A172 (cell line): ENCODE measurements at regions not wholly inside any gene's neighbourhood (a gene's known extent, or its start where the extent isn't known, plus 50 kb on each side); places are given as distances from the start of the nearest gene placed in this dataset.

Experiments
- DNase-seq: peaks from one replicate; pipeline ENCODE4 v3.0.0-alpha.2; 2015; ENCODE audit warnings: low spot score

DNA sequence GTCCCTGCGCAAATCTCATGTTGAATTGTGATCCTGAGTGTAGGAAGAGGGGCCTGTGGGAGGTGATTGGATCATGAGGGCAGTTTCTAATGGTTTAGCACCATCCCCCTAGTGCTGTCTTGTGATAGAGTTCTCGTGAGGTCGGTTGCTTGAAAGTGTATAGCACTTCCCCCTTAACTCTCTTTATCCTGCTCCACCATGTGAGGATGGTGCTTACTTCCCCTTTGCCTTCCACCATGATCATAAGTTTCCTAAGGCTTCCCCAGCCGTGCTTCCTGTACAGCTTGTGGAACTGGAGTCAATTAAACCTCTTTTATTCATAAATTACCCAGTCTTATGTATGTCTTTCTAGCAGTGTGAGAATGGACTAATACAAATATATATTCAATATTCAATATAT is 303.7 kb upstream of the SEL1L start:
- no peak for DNase-seq

DNA sequence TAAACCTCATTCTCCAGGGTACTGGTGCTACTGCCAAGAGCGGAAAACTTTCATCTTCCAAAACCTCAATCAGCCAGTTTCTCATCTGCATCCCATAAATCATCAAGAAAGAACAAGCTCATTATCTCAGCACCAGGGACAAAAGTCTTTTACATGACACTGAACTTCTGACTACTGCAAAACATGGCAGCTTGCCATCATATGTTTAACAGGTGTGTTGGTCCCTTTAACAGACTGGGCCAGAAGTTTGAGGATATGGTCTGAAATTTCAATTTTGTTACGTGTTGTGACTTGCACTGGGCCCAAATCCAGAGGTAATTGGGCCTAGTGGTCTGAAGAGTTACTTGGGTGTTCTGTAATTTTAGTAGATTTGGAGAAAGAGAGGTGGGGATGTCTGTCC is 305.4 kb upstream of the SEL1L start:
- no peak for DNase-seq

DNA sequence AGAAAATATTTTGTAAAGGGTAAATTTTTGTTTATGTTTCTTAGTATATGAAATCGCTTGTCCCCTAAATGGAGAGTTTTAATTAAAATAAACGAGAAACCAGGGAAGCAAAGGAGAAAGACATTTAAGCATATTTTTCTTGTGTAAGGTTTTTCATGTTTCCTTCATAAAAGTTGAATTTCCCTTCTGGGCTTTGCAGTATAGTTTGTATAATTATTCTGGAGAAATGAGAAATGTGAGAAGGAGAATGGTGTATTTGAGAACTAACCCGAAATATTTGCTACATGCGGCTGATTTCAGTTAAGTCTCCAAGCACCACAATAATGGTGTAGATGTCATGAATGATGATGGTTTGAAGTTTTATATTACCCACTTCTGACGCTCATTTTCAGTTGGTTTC is 307.7 kb upstream of the SEL1L start:
- no peak for DNase-seq

DNA sequence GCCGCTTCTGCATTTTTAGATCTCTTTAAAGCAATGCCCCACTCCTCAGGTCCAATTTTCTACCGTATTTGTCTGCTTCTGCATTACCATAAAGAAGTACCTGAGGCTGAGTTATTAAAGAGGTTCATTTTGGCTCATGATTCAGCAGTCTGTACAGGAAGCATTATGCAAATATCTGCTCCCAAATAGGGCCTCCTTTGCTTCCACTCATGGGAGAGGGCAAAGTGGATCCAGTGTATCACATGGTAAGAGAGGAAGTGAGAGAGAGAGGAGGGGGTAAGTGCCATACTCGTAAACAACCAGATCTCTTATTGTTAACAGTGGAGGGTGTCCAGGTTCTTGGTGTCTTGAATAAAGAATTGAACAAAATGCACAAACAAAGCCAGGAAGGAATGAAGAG is 316.1 kb upstream of the SEL1L start:
- no peak for DNase-seq

DNA sequence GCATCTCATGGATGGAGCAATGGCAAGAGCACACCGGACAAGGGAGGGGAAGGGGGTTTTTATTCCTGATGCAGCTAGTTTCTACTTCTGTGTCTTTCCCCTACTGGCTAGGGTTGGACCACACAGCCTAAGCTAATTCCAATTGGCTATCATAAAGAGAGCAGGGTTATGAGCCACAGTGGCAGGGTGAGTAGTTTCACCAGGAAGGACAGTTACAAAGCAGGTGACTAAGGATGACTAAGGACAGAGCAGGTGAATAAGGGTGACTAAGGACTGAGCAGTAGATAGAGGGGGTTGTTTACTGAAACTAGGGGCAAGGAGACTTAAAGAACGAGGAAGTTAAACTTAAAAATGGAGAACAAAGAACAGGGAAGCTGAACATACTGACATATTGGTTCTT is 321.4 kb upstream of the SEL1L start:
- no peak for DNase-seq

DNA sequence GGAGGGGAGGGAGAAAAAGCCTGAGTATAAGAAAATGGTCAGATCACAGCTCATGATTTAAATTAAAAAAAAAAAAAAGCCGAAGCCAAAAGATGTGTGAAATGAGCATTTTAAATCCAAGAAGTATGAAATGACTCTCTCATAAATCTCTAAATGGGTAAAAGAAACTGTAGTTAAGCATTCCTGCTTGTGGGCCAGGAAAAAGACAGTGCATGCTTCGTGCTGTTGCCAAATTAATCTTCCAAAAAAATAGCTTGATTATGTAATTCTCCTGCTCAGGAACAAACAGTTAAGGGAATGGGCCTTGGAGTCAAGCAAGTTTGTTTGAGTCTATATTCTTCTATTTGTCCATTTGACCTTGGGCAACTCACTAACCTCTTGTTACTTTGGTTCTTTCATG is 325.4 kb upstream of the SEL1L start:
- no peak for DNase-seq

DNA sequence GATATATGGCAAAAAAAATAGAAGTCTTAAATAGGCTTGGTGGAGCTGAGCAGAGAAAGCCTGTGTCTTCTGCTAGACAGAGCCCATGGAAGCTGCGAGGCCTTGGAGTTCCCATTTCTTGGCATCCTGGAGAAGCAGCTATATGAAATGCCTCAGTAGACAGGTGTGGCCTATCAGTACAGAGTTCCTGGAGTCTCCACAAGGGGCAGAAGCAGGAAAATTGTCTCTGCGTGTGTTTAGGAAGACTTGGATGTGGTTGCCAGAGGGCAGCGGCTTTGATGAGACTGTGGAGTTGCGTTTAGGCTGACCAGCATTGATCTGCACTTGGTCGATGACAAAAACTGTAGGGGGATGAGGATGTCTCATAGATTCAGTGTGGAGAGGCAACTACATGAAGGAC is 334.5 kb upstream of the SEL1L start:
- DNase-seq = no peak

DNA sequence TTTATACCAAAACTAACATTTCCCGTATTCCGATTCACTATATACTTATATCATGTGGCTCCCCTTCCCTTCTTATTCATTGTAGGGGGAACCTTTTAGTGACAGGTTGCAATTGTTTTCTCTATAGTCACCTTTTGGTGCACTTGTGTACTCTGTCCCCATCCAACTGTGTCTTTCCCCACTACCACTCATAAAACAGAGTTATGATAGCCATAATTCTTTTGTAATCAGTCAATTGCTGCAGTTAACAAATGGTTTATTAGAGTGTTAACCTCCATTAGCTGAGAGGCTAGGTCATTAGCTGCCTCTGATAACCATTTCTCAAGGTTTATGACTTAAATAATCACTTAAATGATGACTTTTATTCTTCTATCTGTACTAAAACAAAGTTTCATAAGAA is 338.1 kb upstream of the SEL1L start:
- no peak for DNase-seq

DNA sequence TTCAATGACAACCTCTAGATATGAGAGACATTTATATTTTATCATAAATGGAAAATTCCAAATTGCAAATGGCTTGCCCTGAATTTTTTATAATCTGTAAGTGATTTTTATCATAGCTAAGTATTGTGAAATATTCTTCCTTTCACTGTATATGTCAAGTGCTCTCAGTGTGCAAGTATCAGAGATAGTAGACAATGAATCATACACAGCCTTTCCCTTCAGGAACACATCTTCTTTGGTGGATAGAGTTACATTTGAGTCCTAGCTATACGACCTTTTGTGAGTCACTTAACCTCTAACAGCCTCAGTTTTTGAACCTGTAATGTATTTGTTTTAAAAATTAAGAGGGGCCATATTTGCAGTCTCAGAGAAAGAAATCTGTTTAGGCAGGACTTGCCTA is 350.7 kb upstream of the SEL1L start:
- no peak for DNase-seq

DNA sequence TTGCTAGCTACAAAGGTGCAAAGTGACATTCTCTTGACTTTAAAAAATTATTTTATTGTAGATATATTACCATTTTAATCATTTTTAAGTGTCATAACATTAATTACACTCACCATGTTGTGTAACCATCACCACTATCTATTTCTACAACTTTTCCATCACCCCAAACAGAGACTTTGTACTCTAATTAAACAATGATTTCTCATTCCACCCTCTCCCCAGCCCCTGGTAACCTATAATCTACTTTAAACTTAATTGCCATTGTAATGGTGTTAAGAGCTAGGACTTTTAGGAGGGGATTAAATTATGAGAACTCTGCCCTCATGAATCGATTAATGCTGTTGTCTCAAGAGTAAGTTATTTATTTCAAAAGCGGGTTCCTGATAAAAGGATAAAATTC is 352.9 kb upstream of the SEL1L start:
- DNase-seq = no peak

DNA sequence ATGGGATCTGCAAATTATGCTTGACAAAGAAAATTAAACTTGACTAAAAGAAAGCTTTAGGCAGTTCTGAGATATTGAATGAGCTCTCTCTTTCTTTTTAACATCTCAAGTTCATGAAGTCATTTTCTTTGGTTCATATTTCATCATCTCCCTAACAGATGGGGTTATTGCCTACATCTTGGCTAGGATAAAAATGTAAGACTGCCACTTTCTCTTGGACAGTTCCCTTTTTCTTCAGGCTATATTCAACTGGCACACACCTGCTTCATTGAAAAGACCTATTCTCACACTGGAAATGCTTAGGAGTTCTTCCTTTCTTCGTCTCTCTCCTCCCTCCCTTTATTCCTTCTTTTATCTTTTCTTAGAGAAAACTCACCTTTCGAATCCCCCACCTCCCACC is 355.9 kb upstream of the SEL1L start:
- no peak for DNase-seq

DNA sequence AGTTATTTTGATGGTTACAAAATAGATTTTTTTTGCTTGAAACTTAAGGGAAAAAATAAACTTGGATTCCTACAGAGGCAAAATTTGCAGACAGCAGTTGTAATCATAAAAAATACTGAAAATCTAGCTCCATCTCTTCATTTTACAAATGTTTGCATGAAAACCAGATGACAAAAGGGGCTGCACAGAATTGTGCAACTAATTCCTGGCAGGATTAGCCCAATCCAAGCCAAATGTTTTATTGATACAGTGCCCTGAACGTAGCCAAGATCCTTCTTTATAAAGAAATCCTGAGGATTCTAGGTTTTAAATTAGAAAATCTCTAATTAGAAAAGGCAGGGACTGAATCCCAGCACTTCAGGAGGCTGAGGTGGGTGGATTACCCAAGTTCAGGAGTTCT is 356.4 kb upstream of the SEL1L start:
- no peak for DNase-seq

DNA sequence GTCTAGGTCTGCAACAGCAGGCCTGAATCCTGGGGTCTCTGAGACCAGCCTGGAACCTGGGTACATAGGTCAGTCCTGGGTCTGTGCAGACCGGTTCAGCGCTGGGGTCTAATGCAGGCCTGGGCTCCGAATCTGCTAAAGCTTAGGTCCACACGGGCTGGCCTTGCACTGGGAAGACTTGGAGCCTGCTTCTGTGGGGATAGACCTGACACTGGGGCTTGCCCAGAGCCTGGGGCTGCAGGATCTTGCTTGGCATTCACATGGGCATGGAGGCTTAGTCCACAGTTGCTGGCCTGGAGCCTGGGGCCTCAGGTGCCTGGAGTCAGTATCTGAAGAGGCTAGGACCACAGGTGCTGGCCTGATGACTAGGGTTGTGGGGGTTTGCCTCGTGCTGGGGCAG is 369.8 kb upstream of the SEL1L start:
- no peak for DNase-seq

DNA sequence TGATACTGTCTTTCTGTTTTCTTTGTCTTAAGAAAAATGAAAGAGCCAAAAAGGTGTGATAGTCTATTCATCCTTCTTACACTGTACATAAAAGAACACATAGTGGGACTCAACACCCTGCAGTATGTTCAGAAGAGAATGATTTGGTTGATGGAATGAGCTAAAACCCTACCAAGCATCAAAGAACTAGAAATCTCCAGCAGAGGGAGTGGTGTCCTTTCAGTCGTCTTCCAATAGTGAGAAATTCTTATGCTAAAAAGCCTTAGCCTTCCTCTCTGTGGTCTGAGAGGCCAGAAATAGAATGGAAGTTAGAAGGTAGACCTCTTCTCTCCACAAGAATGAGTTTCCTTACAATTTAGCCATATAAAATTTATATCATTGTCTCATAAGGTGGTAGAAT is 393.4 kb upstream of the SEL1L start:
- no peak for DNase-seq

DNA sequence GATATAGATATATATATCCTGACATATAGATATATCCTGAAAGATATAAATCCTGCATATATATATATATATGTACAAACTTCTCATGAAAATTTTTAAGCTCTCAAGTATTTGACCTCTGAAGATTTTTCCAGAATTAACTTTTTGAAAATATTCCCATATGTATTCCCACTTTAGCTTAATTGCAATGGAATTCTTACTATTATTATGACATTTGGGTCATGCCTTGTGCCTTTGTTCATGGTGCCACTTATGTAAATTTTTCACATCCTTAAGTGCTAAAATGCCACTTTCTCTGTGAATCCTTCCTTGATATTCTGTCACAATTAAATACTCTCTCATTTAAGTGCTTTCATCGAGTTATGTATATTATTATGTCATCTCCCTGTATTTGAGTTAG is 398.2 kb upstream of the SEL1L start:
- DNase-seq = no peak

DNA sequence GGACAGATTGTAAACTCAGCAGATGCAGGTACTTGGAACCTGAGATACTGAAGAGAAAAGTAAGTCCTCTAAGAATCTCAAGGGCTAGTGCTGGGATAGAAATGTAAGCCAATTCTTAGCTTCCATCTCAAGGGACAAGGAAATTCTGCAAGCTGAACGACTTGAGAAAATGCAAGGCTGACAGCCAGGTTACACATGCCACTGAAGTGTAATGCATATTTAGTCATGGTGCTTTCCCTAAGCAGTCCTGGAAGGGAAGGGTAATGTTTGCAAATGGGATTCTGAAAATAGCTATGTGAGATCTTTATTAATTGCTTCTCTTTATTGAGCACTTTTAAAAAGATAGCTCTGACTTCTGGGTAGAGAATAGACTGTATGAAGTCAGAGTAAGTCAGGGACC is 402.7 kb upstream of the SEL1L start:
- no peak for DNase-seq

DNA sequence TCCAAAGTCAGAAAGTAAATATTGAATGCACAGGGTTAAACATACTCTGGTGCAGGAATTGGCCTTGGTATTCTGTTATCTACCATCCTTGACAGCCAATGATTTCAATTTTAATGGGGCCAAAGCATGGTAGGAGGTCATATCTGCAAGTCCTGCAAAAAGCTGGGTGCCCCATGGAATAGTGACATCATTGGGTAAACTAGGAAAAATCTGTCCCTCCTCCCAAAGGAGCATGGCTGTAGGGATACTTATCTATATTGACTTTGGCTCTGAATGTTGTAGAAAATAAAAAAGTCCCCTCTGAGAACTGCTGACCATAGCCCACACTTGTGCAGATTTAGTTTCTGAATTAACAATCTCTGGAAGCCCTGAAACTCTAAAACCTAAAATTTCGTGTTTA is 403.2 kb upstream of the SEL1L start:
- no peak for DNase-seq

DNA sequence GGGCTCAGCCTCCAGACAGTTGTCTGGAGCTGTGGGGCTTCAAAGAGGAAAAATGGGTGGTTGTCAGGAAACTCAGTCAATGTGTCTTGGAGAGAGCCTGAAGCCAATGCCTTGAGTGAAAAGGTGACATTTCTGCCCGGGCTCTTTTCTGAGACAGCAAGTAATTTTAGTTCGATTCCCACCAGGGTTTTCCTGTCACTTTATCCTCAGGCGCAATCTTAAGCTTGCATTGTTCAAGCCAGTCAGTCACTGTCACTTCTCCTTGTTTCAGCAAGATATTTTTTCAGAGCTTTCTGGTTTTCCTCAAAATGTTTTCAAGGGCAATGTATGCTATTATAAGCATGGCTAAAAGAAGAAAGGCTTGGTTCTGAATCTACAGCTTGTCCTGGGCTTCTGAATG is 404.7 kb upstream of the SEL1L start:
- DNase-seq = no peak

DNA sequence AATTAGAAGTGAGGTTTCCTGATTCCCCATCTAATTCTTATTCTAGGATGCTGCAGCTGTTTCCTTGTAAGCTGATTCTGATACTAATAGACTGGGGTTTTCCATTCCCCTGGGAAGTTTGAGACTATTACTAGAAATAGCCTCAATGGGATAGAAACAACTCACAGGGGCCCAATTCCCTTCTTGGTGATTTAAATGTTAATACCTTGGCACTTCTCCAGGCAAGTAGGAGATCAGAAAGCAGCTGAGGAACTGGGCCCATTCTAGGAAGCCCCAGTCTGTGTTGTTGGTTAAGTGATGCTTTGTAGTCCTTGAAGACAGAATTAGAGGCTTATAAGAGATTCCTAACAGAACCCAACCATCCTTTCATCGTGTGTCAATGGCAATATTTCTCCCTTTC is 407.0 kb upstream of the SEL1L start:
- no peak for DNase-seq

DNA sequence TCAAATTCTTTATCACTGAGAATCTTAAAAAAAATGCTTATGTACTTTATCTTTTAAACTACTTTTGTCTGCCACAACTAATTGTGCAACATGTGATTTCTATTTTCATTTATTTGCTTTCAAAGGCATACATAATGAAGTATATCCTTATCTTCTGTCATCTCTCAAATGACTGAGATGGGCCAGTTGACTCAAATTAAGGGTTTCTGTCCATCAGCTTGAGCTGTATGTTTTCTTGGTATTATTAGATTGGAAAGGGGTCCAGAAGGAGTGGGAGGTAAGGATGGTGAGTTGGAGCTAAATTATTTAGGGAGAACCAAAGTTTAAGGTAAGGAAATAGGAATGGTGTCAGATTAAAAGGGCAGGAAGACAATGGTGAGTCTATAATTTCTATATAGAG is 408.4 kb upstream of the SEL1L start:
- no peak for DNase-seq

DNA sequence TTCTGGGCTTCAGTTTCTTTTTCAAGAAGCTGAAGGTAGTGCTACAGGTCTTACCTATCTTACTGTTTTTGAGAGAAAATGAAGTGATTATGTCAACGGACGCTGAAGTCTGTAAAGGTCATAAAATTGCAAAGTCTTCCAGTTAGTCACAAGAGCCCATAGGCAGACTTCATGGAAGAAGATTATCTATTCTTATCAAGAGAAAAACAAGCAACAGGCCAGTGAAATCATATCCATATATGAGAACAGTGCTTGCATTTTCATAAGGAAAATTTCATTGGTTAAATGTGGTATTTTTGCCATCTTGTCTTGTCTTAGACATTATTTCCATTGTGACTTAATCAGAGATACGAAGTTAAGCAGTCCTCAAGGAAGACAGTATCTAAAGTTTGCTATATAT is 412.7 kb upstream of the SEL1L start:
- no peak for DNase-seq

DNA sequence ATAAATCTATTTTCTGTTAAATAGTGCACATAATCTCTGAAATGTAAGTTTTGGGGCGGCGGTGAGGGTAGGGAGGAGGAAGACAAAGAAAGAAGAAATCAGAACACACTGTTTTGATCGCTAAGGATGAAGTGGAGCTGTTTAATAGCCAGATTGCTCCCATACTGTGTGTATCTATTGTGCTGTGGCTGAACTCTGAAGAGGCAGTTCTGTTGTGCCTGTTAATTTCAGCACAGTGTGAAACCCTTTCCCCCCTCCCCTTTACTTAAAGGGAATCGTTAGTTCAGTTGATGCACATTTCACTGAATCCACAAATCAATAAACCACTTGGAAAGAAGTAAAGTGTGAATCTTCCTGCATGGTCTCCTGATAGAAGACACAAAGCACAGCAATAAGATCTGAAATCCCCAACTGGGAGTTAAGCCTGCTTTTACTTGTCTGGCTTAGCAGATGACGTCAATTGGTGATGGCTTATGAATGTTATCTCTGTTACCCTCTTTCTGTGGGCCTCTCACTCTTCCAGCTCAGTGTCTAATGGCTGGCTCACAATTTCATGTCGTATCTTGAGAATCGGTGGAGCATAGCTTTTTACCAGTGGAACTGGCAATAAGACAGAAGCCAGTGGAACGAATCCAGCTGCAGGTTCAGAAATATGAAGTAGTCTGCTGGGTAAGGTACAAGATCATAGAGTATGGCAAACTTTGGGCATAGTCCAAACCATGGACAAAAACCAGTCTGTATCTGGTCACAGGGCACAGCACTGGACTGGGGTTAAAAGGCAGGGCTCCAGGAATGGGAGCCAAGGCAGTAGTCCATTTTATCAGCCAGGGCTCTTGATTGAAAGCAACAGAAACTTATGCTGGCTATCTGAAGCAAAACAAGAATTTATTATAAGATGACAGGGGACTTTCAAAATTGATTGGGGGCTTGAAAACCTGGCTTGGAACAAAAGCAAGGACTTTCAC is 413.5 kb upstream of the SEL1L start:
- DNase-seq = no peak

DNA sequence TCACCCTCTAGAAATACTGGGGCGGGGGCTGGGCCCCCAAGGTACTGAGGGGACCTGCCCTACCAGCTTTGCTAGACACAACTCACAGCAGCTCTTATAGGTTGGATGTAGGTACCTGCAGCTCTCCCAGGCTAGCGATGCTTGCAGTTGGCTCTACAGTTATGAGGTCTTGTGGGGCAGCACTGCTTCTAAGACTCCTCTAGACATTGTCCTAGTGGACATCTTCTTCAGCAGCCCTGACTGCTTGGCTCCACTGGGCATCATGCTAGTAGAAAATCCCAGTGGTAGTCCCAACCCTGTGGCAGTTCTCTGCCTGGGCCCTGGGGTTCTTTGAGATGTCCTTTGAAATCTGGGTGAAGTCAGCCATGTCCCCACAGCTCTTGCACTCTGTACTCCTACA is 419.3 kb upstream of the SEL1L start:
- DNase-seq = no peak

DNA sequence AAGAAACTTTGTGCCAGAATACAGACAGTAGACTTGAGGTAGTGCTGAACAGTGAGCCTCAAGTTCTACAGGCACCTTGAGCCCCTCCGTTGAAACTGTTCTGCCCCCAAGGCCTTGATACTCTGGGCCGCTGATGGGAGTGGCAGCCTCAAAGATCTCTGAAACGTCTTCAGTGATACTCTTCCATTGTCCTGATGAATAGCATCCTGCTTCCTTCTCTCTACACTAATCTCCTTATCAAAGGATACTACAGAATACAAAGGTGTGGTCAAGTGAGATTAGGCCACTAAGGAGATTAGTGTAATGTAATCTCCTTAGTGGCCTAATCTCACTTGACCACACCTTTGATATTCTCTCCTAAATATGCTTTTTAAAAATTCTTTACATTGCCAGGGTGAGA is 419.8 kb upstream of the SEL1L start:
- DNase-seq = no peak
